Activated CD4-positive, alpha-beta T cell treated with anti-CD3 and anti-CD28 coated beads for 48 hours (primary cell): ENCODE measurements at regions not wholly inside any gene's neighbourhood (a gene's known extent, or its start where the extent isn't known, plus 50 kb on each side); places are given as distances from the start of the nearest gene placed in this dataset.
"Not testable (repeated sequence)": the region's sequence is repeated elsewhere in the genome, so short reads cannot be mapped to it uniquely, and the experiment has no call there.

Experiments
- DNase-seq: peaks from one replicate; pipeline ENCODE4 v3.0.0-alpha.2; 2020

- DNase-seq, result no peak
These were observed 135.2 kb upstream of the FAM9C start for GRCh38 chrX:13179586-13179985.

DNA sequence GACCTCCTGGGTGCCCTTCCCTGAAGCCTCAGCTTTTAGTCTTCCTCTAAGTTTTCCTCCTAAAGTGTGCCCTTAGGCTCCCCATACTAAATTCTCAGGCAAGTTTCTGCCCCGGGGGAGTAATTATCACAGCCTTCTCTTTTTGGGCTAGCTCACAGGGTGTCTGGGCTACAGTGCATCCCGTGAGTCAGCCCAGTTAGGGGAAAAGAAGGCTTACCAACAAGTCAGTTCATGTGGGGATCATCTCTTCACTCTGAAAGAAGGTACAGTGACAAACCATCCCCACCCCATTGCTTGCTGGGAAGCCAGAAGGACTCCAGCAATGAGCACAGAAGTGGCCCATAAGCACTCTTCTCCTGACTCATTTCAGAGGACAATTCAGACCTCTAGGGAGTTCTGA, 134.7 kb upstream of the FAM9C start:
- DNase-seq, result no peak

DNA sequence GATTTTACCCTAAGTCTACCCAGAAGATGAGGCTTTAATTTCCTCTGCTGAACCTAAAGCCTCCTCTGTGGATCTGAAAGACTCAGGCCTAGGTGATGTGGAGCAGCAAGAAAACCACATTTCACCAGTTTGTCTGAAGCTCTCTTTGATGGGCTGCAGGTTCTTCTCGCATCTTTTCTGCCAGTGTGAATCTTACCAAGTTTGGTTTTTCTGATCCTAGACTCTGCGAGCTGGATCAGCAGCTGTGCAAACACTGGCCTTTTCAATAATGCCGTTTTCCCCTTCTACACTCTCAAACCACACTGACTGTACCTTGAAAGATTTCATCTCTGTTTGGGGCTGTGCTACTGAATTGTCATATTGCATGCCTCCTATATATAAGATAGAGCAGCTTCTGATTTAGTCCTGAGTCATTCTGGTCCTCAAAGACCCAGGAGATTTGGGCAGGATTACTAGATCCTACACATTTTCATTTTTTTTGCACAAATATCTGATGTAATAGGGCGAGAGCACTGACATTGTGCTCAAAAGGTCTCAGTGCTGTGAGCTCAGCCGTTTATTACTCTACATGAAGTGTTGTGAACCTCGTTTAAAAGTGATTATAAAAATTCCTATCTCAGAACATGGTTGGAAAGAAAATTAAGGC, 133.6 kb upstream of the FAM9C start:
- DNase-seq, result no peak

GRCh38 chrX:13175056-13175455, 130.6 kb upstream of the FAM9C start:
- DNase-seq, result no peak

GRCh38 chrX:13170966-13171558, 126.6 kb upstream of the FAM9C start:
- no peak for DNase-seq

DNA sequence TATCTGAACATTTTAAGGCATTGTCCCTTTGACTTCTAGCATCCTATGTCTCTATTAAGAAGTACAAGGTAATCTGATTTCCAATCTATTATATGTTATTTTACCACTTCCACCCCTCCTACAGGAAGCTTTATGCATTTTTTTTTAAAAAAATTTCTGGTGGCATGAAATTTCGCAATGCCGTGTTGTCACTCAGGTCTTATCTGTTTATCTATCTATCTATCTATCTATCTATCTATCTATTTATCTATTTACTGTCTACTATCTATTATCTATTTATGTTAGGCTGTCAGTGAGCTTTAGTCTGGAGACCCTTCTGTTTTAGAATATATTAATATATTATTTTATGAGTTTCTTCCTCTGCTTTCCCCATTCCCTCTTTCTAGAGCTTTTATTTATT, 125.3 kb upstream of the FAM9C start:
- DNase-seq, result no peak

DNA sequence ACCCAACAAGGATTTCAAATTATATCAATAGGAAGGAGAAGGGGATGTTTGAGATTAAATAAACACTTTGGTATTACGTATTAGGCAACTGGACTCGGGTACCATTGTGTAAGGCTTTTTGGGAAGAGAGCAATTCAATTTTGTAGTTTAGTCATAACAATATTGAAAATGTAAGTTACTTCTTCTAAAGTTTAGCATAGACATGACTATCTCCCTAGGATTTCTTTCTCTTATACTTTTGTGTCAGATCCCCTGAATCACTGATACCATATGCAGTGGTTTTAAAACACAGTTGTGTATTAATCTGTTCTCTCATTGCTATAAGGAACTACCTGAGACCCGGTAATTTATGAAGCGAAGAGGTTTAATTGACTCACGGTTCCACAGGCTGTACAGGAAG, 123.8 kb upstream of the FAM9C start:
- peak; percentile 8 for DNase-seq

- DNase-seq, result peak; percentile 33
These were observed 123.2 kb upstream of the FAM9C start for GRCh38 chrX:13167481-13168231.

GRCh38 chrX:13165266-13166189, 121.1 kb upstream of the FAM9C start:
- DNase-seq, result no peak

GRCh38 chrX:13164611-13165010, 120.2 kb upstream of the FAM9C start:
- no peak for DNase-seq

GRCh38 chrX:13162772-13163410, 118.5 kb upstream of the FAM9C start:
- no peak for DNase-seq

DNA sequence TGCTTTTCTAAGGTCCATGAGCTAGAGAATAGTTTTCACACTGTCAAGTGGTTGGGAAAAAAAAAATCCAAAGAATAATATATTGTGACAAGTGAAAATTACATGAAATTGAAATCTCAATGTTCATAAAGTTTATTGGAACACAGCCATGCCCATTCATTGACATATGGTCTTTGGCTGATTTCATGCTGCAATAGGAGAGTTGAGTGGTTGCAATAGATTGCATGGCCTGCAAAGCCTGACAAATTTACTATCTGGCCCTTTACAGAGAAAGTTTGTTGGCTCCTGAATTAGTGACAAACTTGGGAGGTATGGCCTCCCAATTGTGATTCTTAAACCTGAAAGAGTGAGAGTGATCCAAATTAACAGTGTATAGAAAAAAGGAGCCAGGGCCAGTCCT, 115.5 kb upstream of the FAM9C start:
- DNase-seq, result no peak

GRCh38 chrX:13158911-13159310, 114.5 kb upstream of the FAM9C start:
- DNase-seq, result no peak

- DNase-seq, result not testable (repeated sequence)
These were observed 111.1 kb upstream of the FAM9C start for GRCh38 chrX:13155550-13155949.

DNA sequence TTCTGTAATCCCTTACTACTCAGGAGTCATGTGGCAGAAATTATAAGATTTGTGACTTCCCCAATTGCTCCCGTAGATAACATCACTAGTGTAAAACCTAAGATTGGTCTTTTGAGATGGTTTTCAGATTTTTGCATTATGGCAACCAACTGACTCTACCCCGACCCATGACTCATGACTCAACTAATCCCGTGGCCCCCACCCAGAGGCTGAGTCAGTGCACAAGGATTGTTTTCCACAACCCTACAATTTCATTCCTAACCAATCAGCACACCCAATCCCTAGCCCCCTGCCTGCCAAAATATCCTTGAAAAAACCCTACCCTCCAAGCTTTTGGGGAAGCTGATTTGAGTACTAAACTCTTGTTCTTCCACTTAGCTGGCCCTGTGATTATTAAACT, 109.4 kb upstream of the FAM9C start:
- no peak for DNase-seq

GRCh38 chrX:13152518-13153185, 108.2 kb upstream of the FAM9C start:
- DNase-seq, result no peak

DNA sequence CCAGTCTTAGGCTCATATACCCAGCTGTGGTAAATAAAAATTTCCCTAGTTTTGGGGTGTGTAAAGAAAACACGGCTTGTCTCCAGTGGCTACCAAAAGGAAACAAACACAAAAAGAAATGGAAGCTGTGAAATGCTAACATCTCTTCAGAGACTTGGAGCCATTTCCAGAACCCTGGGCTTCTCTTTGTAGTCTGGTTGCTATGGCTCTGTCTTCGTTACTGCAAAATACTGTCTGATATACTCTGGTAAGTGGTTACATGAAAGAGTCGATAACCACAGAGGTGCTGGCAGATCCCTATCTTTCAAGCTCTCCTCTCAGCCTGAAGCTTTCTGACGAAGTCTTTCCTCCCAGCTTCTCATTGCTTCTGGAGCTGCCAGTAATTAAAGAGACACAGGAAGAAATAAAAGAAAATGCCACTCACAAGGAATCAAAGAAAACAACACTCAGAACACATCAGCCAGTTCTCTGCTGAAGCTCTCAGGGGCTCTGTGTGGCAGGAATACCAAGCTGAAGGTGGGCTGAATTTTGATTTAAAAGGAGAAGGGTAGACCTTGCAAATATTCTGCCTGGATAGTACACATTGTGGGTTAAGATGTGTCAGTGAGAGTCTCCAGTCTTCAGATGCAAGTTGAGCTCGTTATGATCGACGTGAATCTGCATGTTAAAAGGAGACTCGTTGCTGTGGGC, 107.6 kb upstream of the FAM9C start:
- peak; percentile 15 for DNase-seq

GRCh38 chrX:13149702-13150350, 105.4 kb upstream of the FAM9C start:
- no peak for DNase-seq

- DNase-seq, result no peak
These were observed 103.3 kb upstream of the FAM9C start for GRCh38 chrX:13147733-13148132.

DNA sequence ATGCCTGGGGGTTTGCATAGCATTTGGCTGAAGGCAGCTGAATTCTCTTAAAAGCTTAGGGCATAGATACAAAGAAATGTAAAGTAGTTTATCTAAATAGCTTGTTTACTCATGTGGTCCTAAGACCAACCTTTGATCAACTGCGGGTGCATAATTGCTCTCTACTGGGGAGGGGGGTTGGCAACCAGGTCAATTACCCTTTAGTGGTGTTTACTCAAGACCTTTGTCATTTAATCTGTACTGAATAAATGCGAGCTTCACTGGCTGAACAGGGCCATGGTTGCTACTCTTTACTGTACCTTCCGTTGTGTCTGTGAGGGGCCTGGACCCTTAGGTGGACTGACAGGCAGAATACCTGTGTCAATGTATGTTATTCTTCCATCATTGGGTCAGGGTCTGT, 102.7 kb upstream of the FAM9C start:
- no peak for DNase-seq
